ENCODE measurements at regions not wholly inside any gene's neighbourhood (a gene's known extent, or its start where the extent isn't known, plus 50 kb on each side); places are given as distances from the start of the nearest gene placed in this dataset.
A peak's percentile ranks its signal among the peaks of the same experiment; 100 is the strongest.

DNA sequence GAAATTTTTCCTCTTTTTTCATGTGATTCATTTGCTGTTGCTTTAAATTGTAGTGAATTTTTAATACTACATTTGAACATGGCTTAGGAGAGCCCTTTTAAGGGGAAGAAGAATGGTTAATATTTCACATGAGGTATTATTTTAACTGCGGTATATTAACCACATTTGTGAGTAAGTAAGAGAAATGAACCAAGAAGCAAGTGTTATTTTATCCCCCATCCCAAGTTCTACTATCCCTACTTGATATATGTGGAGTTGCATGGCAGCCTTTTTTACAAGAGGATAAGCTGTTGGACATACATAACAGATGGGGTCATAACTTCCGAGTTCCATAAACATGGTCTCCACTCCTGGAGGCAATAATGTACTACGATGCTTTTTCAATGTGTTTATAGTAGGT is 623.3 kb downstream of the LRFN5 start:
- Histone ChIP-seq H3K27me3 (ENCODE audit: control insufficient read depth in 1 of 2, insufficient read depth in 1 of 2, low read length in 2 of 2) (no peaks in the 10 kb centered on the region), H3K4me1 (ENCODE audit: control insufficient read depth, insufficient read depth, low read depth, low read length) (peaks cover 8% of the 10 kb centered on the region), H3K9ac (ENCODE audit: low read length) (no peak overlapping the region), H4K91ac (ENCODE audit: low read length) (no peak overlapping the region), H3K23ac (ENCODE audit: low read length in 2 of 2) (no peak overlapping the region), H2BK5ac (ENCODE audit: low read depth, low read length, poor library complexity, severe bottlenecking) (no peak overlapping the region), H3K4ac (ENCODE audit: low read depth in 1 of 2, low read length in 2 of 2) (no peak overlapping the region), H3K9me3 (ENCODE audit: control insufficient read depth, low read length) (no peaks in the 10 kb centered on the region), H3K79me1 (replicated peaks; ENCODE audit: low read length, poor library complexity, severe bottlenecking) (no peaks in the 10 kb centered on the region), H3K14ac (ENCODE audit: low read length in 2 of 2) (no peak overlapping the region), H2AK5ac (ENCODE audit: low read length, severe bottlenecking) (no peak overlapping the region), H2AFZ (ENCODE audit: low read depth, low read length) (no peak overlapping the region), H3K4me3 (ENCODE audit: insufficient read depth in 1 of 2, low read depth in 1 of 2, low read length in 2 of 2) (no peak overlapping the region), H4K8ac (ENCODE audit: low read length) (no peak overlapping the region), H2BK120ac (ENCODE audit: low read depth, low read length) (no peak overlapping the region), H3K36me3 (ENCODE audit: control insufficient read depth in 1 of 2, insufficient read depth in 2 of 2, low read depth in 1 of 2, low read length in 2 of 2) (no peaks in the 10 kb centered on the region), H2BK15ac (ENCODE audit: low read depth, poor library complexity, severe bottlenecking) (no peak overlapping the region), H3K27ac (ENCODE audit: low read length, poor library complexity, severe bottlenecking) (no peak overlapping the region), H3K18ac (ENCODE audit: low read depth in 1 of 2, low read length in 2 of 2) (no peak overlapping the region), H2BK12ac (ENCODE audit: low read length in 2 of 2) (no peak overlapping the region), H3K4me2 (ENCODE audit: low read length, poor library complexity, severe bottlenecking) (no peak overlapping the region)
- 74% methylated on average over 2 of the region's 3 CpGs for WGBS
- no peak for DNase-seq

- WGBS: 72% methylated on average over 6 of the region's 6 CpGs
- no peaks in the 10 kb centered on the region for H3K9me3 ChIP-seq (ENCODE audit: control insufficient read depth, low read length)
- no peak overlapping the region for H3K4ac ChIP-seq (ENCODE audit: low read depth in 1 of 2, low read length in 2 of 2)
- peak overlapping the region; percentile 57 for H4K8ac ChIP-seq (ENCODE audit: low read length)
- no peak overlapping the region for H2BK15ac ChIP-seq (ENCODE audit: low read depth, poor library complexity, severe bottlenecking)
- DNase-seq: no peak
- no peak overlapping the region for H2BK120ac ChIP-seq (ENCODE audit: low read depth, low read length)
- no peak overlapping the region for H2AFZ ChIP-seq (ENCODE audit: low read depth, low read length)
- no peak overlapping the region for H3K4me2 ChIP-seq (ENCODE audit: low read length, poor library complexity, severe bottlenecking)
- H3K23ac ChIP-seq (ENCODE audit: low read length in 2 of 2): peak overlapping the region in 1 of 2 experiments; percentile 50
- no peak overlapping the region for H3K4me3 ChIP-seq (ENCODE audit: insufficient read depth in 1 of 2, low read depth in 1 of 2, low read length in 2 of 2)
- peak overlapping the region in 1 of 2 experiments; percentile 51 for H3K14ac ChIP-seq (ENCODE audit: low read length in 2 of 2)
- no peak overlapping the region for H3K9ac ChIP-seq (ENCODE audit: low read length)
- no peak overlapping the region for H3K27ac ChIP-seq (ENCODE audit: low read length, poor library complexity, severe bottlenecking)
- no peak overlapping the region for H2BK5ac ChIP-seq (ENCODE audit: low read depth, low read length, poor library complexity, severe bottlenecking)
- peak overlapping the region; percentile 43 for H2AK5ac ChIP-seq (ENCODE audit: low read length, severe bottlenecking)
- no peak overlapping the region for H3K18ac ChIP-seq (ENCODE audit: low read depth in 1 of 2, low read length in 2 of 2)
- H3K36me3 ChIP-seq (ENCODE audit: control insufficient read depth in 1 of 2, insufficient read depth in 2 of 2, low read depth in 1 of 2, low read length in 2 of 2): no peaks in the 10 kb centered on the region
- no peaks in the 10 kb centered on the region for H3K79me1 ChIP-seq (replicated peaks; ENCODE audit: low read length, poor library complexity, severe bottlenecking)
- no peak overlapping the region for H2BK12ac ChIP-seq (ENCODE audit: low read length in 2 of 2)
- no peak overlapping the region for H4K91ac ChIP-seq (ENCODE audit: low read length)
- peaks cover 8% of the 10 kb centered on the region for H3K4me1 ChIP-seq (ENCODE audit: control insufficient read depth, insufficient read depth, low read depth, low read length)
- H3K27me3 ChIP-seq (ENCODE audit: control insufficient read depth in 1 of 2, insufficient read depth in 1 of 2, low read length in 2 of 2): no peaks in the 10 kb centered on the region
These were observed 622.6 kb downstream of the LRFN5 start for GRCh38 chr14:42229294-42229693.

DNA sequence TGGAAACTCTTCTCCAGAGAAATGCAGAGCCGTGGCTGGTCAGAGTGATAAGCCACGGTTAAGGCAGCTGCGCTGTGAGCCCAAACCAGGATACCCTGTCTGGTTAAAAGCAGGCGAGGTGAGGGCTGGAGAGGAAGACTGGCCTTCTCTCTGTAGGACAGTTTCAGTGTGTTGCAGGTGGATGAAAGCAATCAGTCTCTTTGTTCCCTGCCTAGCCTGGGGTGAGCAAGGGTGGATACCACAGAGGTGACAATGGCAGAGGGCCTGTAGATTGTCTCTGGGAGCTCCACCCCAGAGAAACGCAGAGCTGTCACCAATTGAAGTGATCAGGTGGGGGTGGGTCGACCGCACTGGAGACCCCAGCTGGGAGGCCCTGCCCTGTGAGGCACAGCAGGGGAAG is 621.9 kb downstream of the LRFN5 start:
- 85% methylated on average over 7 of the region's 7 CpGs for WGBS
- no peak overlapping the region for H2BK15ac ChIP-seq (ENCODE audit: low read depth, poor library complexity, severe bottlenecking)

DNA sequence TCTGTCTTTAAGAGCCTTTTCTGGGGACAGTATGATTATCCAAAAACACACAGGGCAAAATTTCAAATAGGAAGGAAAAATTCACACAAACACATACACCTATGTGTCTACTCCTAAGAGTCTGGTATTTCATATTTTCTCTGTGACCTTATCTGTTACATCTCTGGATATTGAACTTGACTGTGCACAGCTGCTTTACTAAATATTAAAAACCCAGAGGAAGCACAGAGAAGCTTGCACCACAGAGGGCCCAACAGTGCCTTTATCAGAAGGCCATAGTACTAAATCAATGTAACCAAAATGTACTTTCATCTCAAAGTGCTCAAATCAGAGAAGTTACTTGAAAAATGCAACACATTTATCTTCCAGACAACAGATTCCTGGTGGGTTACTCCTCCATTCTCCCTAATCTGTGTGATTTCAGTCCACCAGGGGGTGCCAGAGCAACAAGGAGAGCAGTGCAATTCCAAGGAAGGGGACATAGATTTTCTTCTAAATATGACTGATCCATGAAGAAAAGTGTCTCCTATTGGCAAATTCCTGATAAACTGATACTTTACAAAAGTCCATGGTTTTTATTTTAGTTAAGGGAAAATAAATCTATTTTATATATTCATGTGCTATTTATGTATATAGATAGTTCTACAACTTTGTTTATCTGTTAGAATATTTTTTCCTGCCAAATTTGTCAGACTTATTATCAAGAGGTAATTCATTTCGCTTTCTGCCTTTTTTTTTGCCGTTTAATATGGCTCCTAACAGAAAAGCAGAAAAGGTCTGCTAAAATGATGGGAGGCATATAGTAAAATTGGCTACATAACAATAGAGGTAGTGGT is 617.6 kb downstream of the LRFN5 start:
- Histone ChIP-seq H3K79me1 (replicated peaks; ENCODE audit: low read length, poor library complexity, severe bottlenecking) (no peaks in the 10 kb centered on the region), H2BK120ac (ENCODE audit: low read depth, low read length) (no peak overlapping the region), H3K23ac (ENCODE audit: low read length in 2 of 2) (no peak overlapping the region), H2BK15ac (ENCODE audit: low read depth, poor library complexity, severe bottlenecking) (no peak overlapping the region), H3K36me3 (ENCODE audit: control insufficient read depth in 1 of 2, insufficient read depth in 2 of 2, low read depth in 1 of 2, low read length in 2 of 2) (no peaks in the 10 kb centered on the region), H3K4me3 (ENCODE audit: insufficient read depth in 1 of 2, low read depth in 1 of 2, low read length in 2 of 2) (no peak overlapping the region), H3K18ac (ENCODE audit: low read depth in 1 of 2, low read length in 2 of 2) (no peak overlapping the region), H3K4me1 (ENCODE audit: control insufficient read depth, insufficient read depth, low read depth, low read length) (peaks cover 4% of the 10 kb centered on the region), H3K14ac (ENCODE audit: low read length in 2 of 2) (no peak overlapping the region), H2AFZ (ENCODE audit: low read depth, low read length) (no peak overlapping the region), H3K9ac (ENCODE audit: low read length) (peak overlapping the region; percentile 80), H3K4ac (ENCODE audit: low read depth in 1 of 2, low read length in 2 of 2) (no peak overlapping the region), H2AK5ac (ENCODE audit: low read length, severe bottlenecking) (no peak overlapping the region), H4K8ac (ENCODE audit: low read length) (no peak overlapping the region), H4K91ac (ENCODE audit: low read length) (no peak overlapping the region), H2BK12ac (ENCODE audit: low read length in 2 of 2) (no peak overlapping the region), H3K4me2 (ENCODE audit: low read length, poor library complexity, severe bottlenecking) (no peak overlapping the region), H3K27me3 (ENCODE audit: control insufficient read depth in 1 of 2, insufficient read depth in 1 of 2, low read length in 2 of 2) (no peaks in the 10 kb centered on the region), H3K9me3 (ENCODE audit: control insufficient read depth, low read length) (no peaks in the 10 kb centered on the region), H2BK5ac (ENCODE audit: low read depth, low read length, poor library complexity, severe bottlenecking) (no peak overlapping the region), H3K27ac (ENCODE audit: low read length, poor library complexity, severe bottlenecking) (no peak overlapping the region)
- WGBS: 65% methylated on average over 2 of the region's 2 CpGs
- peak; percentile 73 for DNase-seq

More for the DNA sequence above, 621.9 kb downstream of the LRFN5 start:
- Histone ChIP-seq H3K9ac (ENCODE audit: low read length) (no peak overlapping the region), H3K27me3 (ENCODE audit: control insufficient read depth in 1 of 2, insufficient read depth in 1 of 2, low read length in 2 of 2) (no peaks in the 10 kb centered on the region), H3K23ac (ENCODE audit: low read length in 2 of 2) (no peak overlapping the region), H3K18ac (ENCODE audit: low read depth in 1 of 2, low read length in 2 of 2) (no peak overlapping the region), H4K91ac (ENCODE audit: low read length) (no peak overlapping the region), H2AFZ (ENCODE audit: low read depth, low read length) (no peak overlapping the region), H3K4me3 (ENCODE audit: insufficient read depth in 1 of 2, low read depth in 1 of 2, low read length in 2 of 2) (no peak overlapping the region), H3K4ac (ENCODE audit: low read depth in 1 of 2, low read length in 2 of 2) (no peak overlapping the region), H4K8ac (ENCODE audit: low read length) (no peak overlapping the region), H3K4me2 (ENCODE audit: low read length, poor library complexity, severe bottlenecking) (no peak overlapping the region), H3K36me3 (ENCODE audit: control insufficient read depth in 1 of 2, insufficient read depth in 2 of 2, low read depth in 1 of 2, low read length in 2 of 2) (no peaks in the 10 kb centered on the region), H2BK12ac (ENCODE audit: low read length in 2 of 2) (no peak overlapping the region), H3K9me3 (ENCODE audit: control insufficient read depth, low read length) (no peaks in the 10 kb centered on the region), H3K14ac (ENCODE audit: low read length in 2 of 2) (no peak overlapping the region), H3K4me1 (ENCODE audit: control insufficient read depth, insufficient read depth, low read depth, low read length) (peaks cover 8% of the 10 kb centered on the region), H2AK5ac (ENCODE audit: low read length, severe bottlenecking) (no peak overlapping the region), H2BK120ac (ENCODE audit: low read depth, low read length) (no peak overlapping the region), H3K27ac (ENCODE audit: low read length, poor library complexity, severe bottlenecking) (no peak overlapping the region), H3K79me1 (replicated peaks; ENCODE audit: low read length, poor library complexity, severe bottlenecking) (no peaks in the 10 kb centered on the region), H2BK5ac (ENCODE audit: low read depth, low read length, poor library complexity, severe bottlenecking) (no peak overlapping the region)
- no peak for DNase-seq

Measured in mesenchymal stem cell (in vitro differentiated cells and primary cell).